Cardiac muscle cell (in vitro differentiated cells and primary cell): ENCODE measurements at regions not wholly inside any gene's neighbourhood (a gene's known extent, or its start where the extent isn't known, plus 50 kb on each side); places are given as distances from the start of the nearest gene placed in this dataset.

Experiments used
- DNase-seq, 2 donors: peaks; one replicate each; pipeline versions ENCODE4 v3.0.0 to v3.0.0-alpha.2; 2010 to 2017; ENCODE audit warnings: low read depth in 1 of 2, low spot score in 1 of 2
- H3K27ac ChIP-seq: fragments of 200-600 bp; sonication (generic); 2 replicates; pipeline ENCODE4 v1.5.1; 2016
- H3K27me3 ChIP-seq: fragments of 200-600 bp; sonication (generic); 2 replicates; pipeline ENCODE4 v1.6.0; 2016; ENCODE audit warnings: control low read depth
- H3K36me3 ChIP-seq: fragments of 200-600 bp; sonication (generic); 2 replicates; pipeline ENCODE4 v1.5.1; 2016; ENCODE audit warnings: control low read depth
- H3K4me1 ChIP-seq: fragments of 200-600 bp; sonication (generic); 2 replicates; pipeline ENCODE4 v1.8.1; 2017; ENCODE audit warnings: low read depth, mild to moderate bottlenecking, mixed run types
- H3K4me3 ChIP-seq: fragments of 200-600 bp; sonication (generic); 2 replicates; pipeline ENCODE4 v1.5.1; 2016; ENCODE audit warnings: mild to moderate bottlenecking
- H3K9me3 ChIP-seq: fragments of 200-600 bp; sonication (generic); 2 replicates; pipeline ENCODE4 v1.5.1; 2017; ENCODE audit warnings: low read depth, mild to moderate bottlenecking, control low read depth
- CTCF ChIP-seq: IDR thresholded peaks from 2 replicates; pipeline ENCODE4 v1.5.1; 2012; ENCODE audit warnings: low read depth, mild to moderate bottlenecking, low read length

GRCh38 chr15:62715946-62716345 lies 326.6 kb upstream of the TPM1 start:
- DNase-seq: no peak
- peaks cover 4% of the 10 kb centered on the region for H3K36me3 ChIP-seq
- TF ChIP-seq CTCF: no peak
- H3K27ac ChIP-seq: no peak overlapping the region
- H3K27me3 ChIP-seq: no peaks in the 10 kb centered on the region
- H3K9me3 ChIP-seq: no peaks in the 10 kb centered on the region
- no peaks in the 10 kb centered on the region for H3K4me1 ChIP-seq
- H3K4me3 ChIP-seq: no peak overlapping the region

GRCh38 chr15:62717496-62717895 lies 325.1 kb upstream of the TPM1 start:
- Histone ChIP-seq H3K4me1 (no peaks in the 10 kb centered on the region), H3K9me3 (no peaks in the 10 kb centered on the region), H3K4me3 (no peak overlapping the region), H3K27me3 (no peaks in the 10 kb centered on the region), H3K27ac (no peak overlapping the region), H3K36me3 (peaks cover 4% of the 10 kb centered on the region)
- no peak for DNase-seq
- TF ChIP-seq CTCF: no peak

GRCh38 chr15:62719316-62719715 lies 323.2 kb upstream of the TPM1 start:
- Histone ChIP-seq H3K27me3 (no peaks in the 10 kb centered on the region), H3K9me3 (no peaks in the 10 kb centered on the region), H3K27ac (no peak overlapping the region), H3K4me3 (no peak overlapping the region), H3K4me1 (no peaks in the 10 kb centered on the region), H3K36me3 (peaks cover 4% of the 10 kb centered on the region)
- no peak for TF ChIP-seq CTCF
- DNase-seq: no peak

- H3K27ac ChIP-seq: no peak overlapping the region
- no peak for TF ChIP-seq CTCF
- H3K4me1 ChIP-seq: no peaks in the 10 kb centered on the region
- no peaks in the 10 kb centered on the region for H3K9me3 ChIP-seq
- no peak for DNase-seq
- H3K27me3 ChIP-seq: no peaks in the 10 kb centered on the region
- peaks cover 3% of the 10 kb centered on the region for H3K36me3 ChIP-seq
- H3K4me3 ChIP-seq: no peak overlapping the region
These were observed 320.3 kb upstream of the TPM1 start for GRCh38 chr15:62722237-62722636.

GRCh38 chr15:62726461-62726860 lies 316.1 kb upstream of the TPM1 start:
- no peak overlapping the region for H3K27ac ChIP-seq
- no peaks in the 10 kb centered on the region for H3K36me3 ChIP-seq
- H3K27me3 ChIP-seq: no peaks in the 10 kb centered on the region
- H3K4me1 ChIP-seq: no peaks in the 10 kb centered on the region
- no peak overlapping the region for H3K4me3 ChIP-seq
- DNase-seq: no peak
- H3K9me3 ChIP-seq: no peaks in the 10 kb centered on the region
- no peak for TF ChIP-seq CTCF

- no peaks in the 10 kb centered on the region for H3K4me1 ChIP-seq
- no peak for TF ChIP-seq CTCF
- no peak overlapping the region for H3K4me3 ChIP-seq
- no peak for DNase-seq
- H3K27ac ChIP-seq: no peak overlapping the region
- no peaks in the 10 kb centered on the region for H3K36me3 ChIP-seq
- no peaks in the 10 kb centered on the region for H3K27me3 ChIP-seq
- H3K9me3 ChIP-seq: no peaks in the 10 kb centered on the region
These were observed 315.0 kb upstream of the TPM1 start for GRCh38 chr15:62727501-62727900.
